GM18870 (cell line): ENCODE measurements at regions not wholly inside any gene's neighbourhood (a gene's known extent, or its start where the extent isn't known, plus 50 kb on each side); places are given as distances from the start of the nearest gene placed in this dataset.

Experiments used
- ATAC-seq: cut with Tn5 transposase; IDR thresholded peaks from one replicate; pipeline ENCODE4 v1.9.1; 2021; ENCODE audit warnings: moderate library complexity; ENCODE audit not compliant: unreplicated experiment

DNA sequence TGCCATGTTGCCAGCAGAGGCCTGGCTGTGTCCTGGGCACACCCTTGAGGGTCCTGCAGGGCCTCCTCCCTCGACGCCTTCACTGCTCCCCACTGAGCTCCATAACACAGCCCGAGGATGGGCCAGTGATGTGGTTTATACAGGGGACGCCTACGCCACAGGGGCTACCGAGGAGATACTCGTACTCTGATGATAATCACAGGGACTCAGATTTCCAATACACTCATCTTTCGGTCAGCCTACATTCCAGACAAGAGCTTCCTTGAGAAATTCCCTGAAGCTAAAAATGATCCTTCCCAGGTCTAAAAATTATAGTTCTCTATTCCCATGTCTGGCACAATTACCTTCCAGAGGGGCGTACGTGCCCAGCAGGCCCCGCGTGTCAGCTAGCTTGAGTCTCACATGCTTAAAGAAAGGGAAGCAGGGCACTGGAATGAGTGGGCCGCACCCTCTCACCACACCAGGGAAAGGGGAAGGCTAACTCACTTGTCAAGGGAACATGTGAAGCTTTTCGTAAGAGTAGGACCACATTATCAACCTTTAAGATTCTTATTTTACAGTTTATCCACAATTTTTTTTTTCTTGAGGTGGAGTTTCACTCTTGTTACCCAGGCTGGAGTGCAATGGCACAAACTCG lies 159.5 kb upstream of the NDUFV2 start:
- ATAC-seq: no peak

DNA sequence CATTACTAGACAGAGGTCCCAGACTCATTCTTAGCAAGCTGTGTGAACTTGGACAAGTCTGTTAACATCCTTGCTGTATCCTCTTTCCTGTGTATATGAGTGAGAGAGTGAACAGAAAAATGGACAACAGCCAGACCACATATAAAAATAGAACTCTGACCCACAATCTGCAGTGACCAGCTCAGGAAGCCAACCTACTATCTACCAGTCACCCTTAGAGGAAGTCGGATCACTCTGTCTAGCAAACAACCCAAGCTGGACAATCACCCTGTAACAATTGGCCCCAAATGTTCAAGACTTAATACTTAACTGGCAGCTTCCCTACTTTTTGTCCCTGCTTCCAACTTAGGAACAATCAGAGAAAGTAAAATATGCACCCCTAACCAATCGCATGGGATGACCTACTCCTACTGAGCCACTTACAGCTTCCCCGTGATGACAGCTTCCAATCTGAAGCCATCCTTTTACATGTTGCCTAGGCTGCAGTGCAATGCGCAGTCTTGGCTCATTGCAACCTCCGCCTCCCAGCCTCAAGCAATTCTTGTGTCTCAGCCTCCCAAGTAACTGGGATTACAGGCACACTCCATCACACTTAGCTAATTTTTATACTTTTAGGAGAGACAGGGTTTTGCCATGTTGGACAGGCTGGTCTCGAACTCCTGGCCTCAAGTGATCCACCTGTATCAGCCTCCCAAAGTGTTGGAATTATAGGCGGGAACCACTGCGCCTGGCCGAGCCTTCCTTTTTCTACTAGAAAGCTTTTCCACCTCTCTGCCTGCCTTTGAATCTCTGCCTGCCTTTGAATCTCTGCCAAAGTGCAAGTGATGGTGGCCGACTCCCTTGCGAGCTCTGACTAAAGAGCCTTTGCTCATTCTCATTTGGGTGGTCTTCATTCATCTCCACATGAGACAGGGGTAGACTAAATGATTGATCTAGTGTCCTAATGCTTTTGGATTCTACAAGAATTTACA lies 158.3 kb upstream of the NDUFV2 start:
- ATAC-seq: no peak

DNA sequence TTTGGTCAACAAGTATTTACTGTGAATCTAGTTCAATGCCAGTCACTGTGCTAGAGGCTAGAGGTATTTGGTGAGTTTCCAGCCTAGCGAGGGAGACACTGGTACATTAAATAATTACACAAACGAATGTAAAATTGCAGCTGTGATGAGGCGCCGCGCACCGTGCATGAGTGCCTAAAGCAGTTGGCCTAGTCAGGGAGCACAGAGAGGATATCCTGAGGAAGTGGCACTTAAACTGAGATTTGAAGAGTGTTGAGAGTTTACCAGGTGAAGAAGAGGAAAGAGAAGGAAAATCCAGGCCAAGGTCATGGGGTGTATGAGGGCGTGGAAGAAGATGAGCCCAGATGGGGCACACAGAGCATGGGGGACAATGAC lies 157.6 kb upstream of the NDUFV2 start:
- ATAC-seq: no peak

DNA sequence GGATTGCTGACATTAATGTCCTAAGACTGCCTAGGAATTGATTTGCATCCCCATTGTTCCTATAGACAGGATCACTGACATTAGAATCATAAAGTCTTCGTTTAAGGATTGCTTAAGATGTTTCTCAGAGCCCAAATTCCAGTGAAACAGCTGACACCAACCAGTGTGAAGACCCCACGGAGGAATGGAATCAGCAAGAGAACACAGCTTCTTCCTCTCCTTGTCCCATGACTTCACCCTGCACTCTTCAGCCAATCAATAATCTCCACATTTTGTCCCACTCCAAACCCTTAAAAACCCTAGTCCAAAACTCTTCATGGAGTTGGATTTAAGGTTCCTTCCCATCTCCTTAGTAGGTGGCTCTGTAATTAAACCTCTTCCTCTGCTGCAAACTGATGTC lies 157.0 kb upstream of the NDUFV2 start:
- no peak for ATAC-seq

DNA sequence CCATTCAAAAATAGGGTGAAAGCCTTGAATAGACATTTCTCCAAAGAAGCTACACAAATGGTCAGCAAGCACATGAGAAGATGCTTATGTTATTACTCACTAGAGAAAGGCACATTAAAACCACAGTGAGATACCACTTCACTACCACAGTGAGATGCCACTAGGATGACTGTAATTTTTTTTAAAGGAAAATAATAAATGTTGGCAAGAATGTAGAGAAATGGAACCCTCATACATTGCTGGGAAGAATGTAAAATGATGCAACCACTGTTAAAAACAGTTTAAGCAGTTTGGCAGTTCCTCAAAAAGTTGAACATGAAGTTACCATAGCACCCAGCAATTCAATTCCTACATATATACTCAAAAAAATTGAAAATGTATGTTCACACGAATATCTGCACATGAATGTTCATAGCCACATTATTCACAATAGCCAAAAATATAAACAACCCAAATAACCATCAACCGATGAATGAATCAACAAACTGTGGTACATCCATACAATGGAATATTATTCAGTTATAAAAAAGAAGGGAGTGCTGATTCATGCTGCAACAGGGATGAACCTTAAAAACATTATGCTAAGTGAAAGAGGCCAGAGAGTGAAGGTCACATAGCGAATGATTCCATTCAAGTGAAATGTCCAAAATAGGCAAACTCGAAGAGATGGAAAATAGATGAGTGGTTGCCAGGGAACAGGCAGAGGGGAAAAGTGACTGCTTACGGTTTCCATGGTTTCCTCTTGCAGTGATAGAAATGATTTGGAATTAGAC lies 156.2 kb upstream of the NDUFV2 start:
- no peak for ATAC-seq

DNA sequence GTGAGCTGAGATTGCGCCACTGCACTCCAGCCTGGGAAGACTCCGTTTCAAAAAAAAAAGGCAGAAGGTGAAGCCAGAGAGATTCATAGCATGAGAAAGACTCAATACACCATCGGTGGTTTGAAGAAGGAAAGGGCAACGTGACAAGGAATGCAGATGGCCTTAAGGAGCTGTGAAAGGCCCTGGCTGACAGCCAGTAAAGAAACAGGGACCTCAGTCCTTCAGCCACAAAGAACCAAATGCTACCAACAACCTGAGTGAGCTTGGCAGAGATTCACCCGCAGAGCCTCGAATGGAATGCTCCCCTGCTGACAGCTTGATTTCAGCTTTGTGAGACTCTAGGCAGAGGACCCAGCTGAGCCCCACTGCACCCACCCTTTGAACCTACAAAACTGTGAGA lies 154.9 kb upstream of the NDUFV2 start:
- no peak for ATAC-seq

DNA sequence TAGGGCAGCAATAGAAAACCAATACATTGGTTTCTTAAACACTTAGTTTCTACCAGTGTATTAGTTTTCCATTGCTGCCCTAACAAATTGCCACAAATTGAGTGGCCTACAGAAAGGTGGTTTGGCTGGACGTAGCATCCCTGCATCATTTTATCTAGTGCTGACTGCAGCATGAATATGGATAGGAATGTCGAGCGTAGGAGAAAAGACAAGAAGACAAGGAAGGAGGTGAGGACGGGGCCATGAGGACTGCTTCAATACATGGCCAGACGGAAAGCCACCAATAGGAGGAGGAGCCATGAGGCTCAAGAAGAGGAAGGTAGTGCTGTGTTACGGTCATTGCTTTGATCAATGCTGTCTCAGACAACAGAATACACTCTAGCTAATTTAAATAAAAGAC lies 154.5 kb upstream of the NDUFV2 start:
- no peak for ATAC-seq

DNA sequence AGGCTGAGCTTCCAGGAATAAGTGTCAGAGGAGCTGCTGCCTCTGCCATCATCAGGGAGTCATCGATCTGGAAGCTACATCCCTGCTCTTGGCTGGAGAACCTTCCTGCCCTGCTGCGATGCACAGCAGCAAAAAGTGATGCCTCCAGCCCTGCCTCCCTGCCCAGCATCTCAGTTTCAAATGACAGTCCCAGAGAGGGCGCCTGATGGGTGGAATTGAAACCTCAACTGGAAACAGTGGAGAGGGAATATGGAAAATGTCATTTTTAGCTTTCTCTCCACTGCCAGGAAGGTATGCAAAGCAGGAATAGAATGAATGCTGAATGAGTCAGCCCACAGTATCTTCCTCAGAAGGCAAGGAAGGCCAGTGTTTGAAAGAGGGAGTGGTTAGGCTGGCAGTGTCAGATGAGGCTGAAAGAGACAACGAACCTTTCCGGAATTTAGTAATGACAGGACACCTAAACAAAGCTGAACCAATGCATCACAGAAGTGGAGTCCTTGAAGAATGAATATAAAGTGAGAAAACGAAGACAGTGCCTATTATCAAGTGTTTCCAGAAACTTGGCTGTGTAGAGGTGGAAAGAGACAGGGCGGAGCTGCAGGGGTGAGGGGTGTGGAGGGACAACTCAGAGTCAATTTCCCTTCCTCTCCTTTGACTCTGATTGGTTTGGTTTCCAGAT lies 153.9 kb upstream of the NDUFV2 start:
- ATAC-seq: no peak

DNA sequence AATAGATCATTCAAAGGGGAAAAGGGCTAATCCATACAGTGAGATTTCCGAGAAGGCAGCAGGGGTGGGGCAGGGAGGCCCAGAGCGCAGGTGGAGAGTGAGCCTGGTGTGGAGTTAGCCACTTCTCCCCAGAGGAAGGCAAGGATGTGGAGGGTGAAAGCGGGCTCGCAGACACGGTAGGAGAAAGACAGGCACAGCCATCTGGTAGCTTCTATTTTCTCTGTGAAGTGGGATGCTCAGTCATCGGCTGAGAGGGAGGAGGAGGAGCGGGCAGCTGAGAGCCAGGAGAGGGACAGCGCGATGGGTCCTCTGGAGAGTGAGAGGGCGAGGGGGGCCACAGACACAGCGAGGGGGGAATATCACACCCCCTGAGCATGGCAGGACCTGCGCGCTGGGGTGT lies 153.3 kb upstream of the NDUFV2 start:
- no peak for ATAC-seq

DNA sequence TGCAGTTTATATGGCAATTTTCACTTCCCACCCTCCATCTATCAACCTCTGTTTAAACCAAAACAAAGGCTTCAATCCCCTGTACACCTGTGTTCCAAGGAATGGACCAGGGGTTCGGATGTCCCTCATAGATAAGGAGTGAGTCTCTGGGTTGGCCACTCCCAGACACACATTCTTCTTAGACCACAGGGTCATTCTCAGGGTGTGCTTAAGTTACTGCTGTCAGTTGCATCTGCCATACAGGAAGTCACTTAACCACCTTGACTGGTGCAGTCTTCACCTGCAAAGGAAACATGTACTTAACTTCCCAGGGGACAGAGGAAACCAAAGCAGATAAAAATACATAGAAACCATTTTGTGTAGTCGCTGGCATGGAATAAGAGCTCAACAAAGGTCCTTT lies 151.0 kb upstream of the NDUFV2 start:
- ATAC-seq: no peak

DNA sequence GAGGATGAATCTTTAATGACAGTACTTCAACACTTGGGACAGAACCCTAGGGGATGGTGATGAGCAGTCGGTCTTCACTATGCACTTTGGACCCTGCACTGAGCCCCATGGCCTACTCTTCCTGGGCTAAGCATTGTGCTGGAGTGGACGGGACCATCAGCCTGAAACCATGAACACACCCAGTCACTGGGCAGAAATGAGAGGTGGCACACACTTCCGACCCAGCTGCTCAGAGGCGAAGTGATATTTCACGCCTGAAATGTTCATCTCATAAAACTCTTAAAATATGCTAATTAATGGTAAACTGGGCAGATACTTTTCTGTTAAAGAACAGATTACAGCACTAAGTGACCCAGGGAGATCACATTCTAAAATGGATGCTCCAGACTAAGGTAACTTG lies 150.3 kb upstream of the NDUFV2 start:
- ATAC-seq: no peak

DNA sequence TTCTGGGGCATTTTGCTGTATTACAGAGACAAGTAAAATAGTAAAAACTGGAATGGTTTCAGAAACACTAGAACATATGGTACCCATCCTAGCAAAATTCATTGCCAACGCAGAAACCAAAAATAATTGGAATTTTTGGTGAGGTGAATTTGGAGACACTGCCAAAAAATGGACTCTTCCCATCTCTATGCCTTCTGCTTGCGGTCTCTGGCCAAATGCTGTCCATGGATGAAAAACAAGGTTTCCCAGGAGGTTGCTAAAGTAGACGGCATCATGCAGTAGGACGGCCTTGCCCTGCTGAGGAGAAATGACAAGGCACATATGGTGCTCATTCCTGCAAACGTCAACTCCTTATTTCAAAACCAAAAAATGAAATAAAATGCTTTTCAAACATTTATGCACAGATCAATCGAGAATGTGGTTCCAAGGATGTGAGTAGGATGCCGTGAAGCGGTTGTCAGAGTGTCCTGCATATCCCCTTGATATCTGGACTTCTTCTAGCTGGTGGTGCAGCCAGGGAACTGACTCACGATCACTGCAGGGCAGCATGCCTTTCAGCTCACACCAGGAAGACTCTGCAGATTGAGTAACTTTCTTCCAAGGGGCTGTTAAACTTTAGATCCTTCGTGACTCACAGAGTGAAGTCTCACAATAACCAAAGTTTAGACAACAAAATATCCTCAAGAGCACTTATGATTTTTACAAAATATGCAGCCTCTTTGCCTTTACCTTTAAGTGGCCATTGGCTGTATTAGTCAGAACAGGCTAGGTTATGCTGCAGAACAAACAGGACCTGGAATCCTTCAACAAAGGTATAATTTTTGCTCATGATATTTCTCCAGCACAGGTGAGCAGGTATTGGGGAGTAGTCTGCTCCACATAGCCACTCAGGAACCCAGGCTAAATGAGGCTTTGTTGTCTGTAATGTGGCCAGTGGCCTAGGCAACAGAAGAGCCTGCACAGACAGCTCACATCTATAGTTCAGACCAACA lies 149.4 kb upstream of the NDUFV2 start:
- no peak for ATAC-seq

DNA sequence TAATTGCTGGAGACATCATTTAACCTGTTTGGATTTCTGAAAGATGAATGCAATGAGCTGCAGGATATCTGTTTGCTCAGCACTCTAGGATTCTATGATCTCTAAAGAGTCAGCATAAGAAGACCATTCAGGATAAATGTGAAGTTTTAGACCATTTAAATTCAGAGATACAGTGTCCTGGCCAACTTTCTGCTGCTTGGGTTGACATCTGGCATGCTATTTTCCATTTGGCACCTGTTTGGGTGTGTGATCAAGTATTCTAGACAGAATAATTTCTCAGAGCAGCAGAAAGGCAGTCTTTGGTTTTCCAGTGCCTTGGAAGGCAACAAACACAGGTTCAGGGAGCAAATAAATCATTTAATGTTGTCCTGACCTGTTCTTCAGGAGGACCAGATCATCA lies 144.8 kb upstream of the NDUFV2 start:
- no peak for ATAC-seq

DNA sequence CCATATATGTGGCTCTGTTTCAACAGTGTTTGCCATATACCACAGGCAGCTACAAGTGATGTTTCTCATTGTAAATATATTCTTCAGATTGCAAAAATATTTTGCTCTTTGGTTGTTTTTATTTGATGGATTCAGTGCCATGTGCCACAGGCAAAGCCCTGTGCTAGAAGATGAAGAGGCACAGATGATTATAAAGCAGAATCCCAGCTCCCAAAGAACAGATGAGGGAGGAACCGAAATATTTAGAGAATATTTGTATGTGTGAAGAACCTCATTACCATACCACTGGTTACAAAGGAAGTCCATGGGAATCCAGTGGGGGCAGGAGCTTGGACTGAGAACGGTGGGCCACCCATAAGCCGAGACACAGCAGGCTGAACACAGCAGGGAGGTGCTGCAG lies 143.8 kb upstream of the NDUFV2 start:
- ATAC-seq: no peak

DNA sequence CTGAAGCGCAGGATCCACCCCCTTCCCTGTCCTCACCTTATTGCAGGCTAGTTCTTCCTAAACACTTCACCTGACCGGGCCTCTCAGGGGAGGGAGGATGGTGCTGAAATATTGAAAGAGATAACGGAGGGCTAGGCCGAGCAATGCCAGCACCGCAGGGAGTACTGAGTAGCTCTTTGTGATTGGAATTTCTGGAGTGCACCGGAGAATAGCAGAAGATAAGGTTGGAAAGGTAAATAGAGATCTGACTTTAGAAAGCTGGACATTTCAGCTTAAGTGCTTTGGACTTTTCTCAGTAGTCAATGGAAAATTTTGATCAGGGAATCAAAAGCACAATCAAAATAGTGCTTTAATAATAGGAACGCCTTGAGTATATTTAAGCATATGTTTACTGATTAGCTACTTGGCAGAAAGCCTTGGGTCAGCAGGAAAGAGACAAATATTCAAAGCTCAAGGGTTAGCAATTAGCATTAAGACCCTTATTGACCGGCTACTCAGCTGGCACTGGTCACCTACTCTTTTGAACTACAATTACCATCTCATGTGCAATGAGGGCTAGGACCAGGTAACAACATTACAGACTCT lies 142.9 kb upstream of the NDUFV2 start:
- no peak for ATAC-seq

DNA sequence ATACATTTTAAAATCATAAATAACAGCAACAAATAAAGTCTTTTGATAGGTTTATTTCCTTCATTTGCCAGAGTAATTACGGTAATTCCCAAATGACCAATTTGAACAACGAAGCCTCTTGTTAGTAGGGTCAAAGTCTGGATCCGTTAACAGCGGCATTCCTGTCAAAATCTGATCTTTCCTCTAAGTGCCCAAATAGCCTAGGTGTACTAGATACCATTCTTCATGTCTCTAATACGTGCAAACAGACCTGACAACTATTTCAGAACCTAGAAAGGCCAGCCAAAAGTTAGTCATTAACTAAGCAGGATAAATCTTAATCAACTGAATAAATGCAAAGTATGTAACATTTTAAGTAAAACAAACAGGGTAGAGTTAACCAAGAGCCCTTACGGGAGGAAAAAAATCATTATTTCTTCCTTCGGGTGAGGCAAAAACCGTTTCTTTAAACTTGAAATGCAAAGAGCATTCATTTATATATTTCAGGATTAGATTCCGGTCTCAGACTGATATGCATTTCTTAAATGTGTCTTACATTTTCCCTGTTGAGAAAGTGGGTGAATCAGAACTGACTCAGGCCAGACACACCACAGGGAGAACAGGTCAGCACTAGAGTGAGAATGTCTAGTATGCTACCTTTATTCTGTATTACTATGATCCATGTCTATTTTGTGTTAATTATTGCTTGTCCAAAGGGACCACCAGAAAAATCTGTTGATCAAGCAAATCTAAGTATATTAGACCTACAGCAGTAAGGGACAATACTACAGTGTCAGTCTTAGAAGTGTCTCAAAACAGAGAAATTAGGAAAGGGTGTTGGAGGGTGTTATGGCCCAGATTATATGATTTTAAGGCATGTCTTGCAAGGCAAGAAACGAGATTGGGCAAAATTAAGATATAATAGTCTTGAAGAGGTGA lies 141.5 kb upstream of the NDUFV2 start:
- ATAC-seq: no peak

DNA sequence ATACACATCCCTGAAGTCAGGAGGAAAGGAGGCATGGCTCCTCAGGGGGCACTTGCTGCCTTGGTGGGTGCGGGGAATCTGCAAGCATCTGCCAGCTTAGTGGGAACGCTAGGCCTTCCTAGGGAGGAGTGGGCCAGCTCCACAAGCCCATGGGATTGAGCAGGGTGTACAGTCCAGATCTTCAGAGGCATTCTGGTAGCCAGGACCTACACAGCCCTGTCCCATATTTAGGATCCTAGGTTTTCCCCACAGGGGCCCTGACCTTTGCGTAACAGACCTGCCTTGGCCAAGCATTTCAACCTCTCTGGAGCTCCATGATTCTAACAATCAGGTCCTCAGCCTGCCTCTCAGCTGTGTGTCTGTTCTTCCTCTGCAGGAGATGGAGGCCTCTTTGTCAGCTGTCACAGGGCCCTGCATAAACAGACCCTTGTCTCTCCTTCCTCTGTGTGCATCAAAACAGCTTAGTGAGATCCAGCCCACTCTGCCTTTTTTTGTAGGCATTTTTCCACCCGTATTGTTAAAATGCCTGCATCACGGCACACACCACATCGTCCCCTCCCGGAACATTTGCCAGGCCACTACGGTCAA lies 140.2 kb upstream of the NDUFV2 start:
- no peak for ATAC-seq
